CD4-positive, alpha-beta T cell (primary cell): ENCODE measurements at regions not wholly inside any gene's neighbourhood (a gene's known extent, or its start where the extent isn't known, plus 50 kb on each side); places are given as distances from the start of the nearest gene placed in this dataset.

Experiments used
- ATAC-seq: fragments of 200-7000 bp; cut with Tn5 transposase; one replicate; pipeline ENCODE4 v1.10.0; 2022; ENCODE audit warnings: mild to moderate bottlenecking; ENCODE audit not compliant: poor library complexity
- CTCF ChIA-PET: fragments of 350-600 bp; sonication (Branson Sonifier 250); formaldehyde crosslinking; loops from one replicate; lab custom pipeline; 2021; ENCODE audit warnings: antibody characterized with exemption, inconsistent platforms; lab: Charles Lee
- POLR2A ChIA-PET: fragments of 350-600 bp; sonication (Branson Sonifier 250); formaldehyde crosslinking; loops from one replicate; lab custom pipeline; 2021; ENCODE audit warnings: antibody characterized with exemption, inconsistent platforms; lab: Charles Lee
- DNase-seq, 14 experiments: peaks; one replicate each; pipeline ENCODE4 v3.0.0-alpha.2; 2013 to 2020; ENCODE audit warnings: mixed read lengths in 2 of 14
- H3K27ac ChIP-seq, 2 donors: one replicate each; pipeline versions ENCODE4 v1.5.1 to v1.7.0; 2013; ENCODE audit warnings: low read length in 2 of 2, low read depth in 1 of 2, mild to moderate bottlenecking in 1 of 2
- H3K27me3 ChIP-seq, 2 experiments: 1 replicate in 1 of 2; 2 replicates in 1 of 2; pipeline versions ENCODE4 v1.6.1 to v1.7.0; 2013; ENCODE audit warnings: low read length in 2 of 2, control low read depth in 1 of 2, mild to moderate bottlenecking in 1 of 2, moderate library complexity in 1 of 2; ENCODE audit not compliant: insufficient read depth in 2 of 2, control insufficient read depth in 1 of 2
- H3K36me3 ChIP-seq: one replicate; pipeline ENCODE4 v1.6.1; 2013; ENCODE audit warnings: low read length, control low read depth; ENCODE audit not compliant: insufficient read depth
- H3K4me1 ChIP-seq: one replicate; pipeline ENCODE4 v1.6.1; 2013; ENCODE audit warnings: low read length, control low read depth; ENCODE audit not compliant: insufficient read depth
- H3K4me3 ChIP-seq: one replicate; pipeline ENCODE4 v1.5.1; 2013; ENCODE audit warnings: mild to moderate bottlenecking, low read length, moderate library complexity
- H3K9me3 ChIP-seq, 2 experiments: 1 replicate in 1 of 2; 2 replicates in 1 of 2; pipeline versions ENCODE4 v1.6.1 to v1.7.0; 2013; ENCODE audit warnings: low read length in 2 of 2, mild to moderate bottlenecking in 2 of 2, control low read depth in 1 of 2, moderate library complexity in 1 of 2; ENCODE audit not compliant: control insufficient read depth in 1 of 2, insufficient read depth in 1 of 2
- H3K27ac Mint-ChIP-seq: one replicate; pipeline ENCODE4 v1.8.0; 2020; ENCODE audit warnings: mixed read lengths
- H3K27me3 Mint-ChIP-seq: one replicate; pipeline ENCODE4 v1.8.0; 2021; ENCODE audit warnings: mixed read lengths
- H3K36me3 Mint-ChIP-seq: one replicate; pipeline ENCODE4 v1.8.0; 2021; ENCODE audit warnings: low read depth, mixed read lengths
- H3K4me1 Mint-ChIP-seq: one replicate; pipeline ENCODE4 v1.8.0; 2021; ENCODE audit warnings: low read depth, mixed read lengths
- H3K4me3 Mint-ChIP-seq: one replicate; pipeline ENCODE4 v1.8.0; 2020; ENCODE audit warnings: mild to moderate bottlenecking, mixed read lengths
- H3K9me3 Mint-ChIP-seq: one replicate; pipeline ENCODE4 v1.8.0; 2020; ENCODE audit warnings: mixed read lengths
- CTCF ChIP-seq: fragments of 200-600 bp; IDR thresholded peaks from one replicate; pipeline ENCODE4 v1.8.0; 2022; ENCODE audit warnings: antibody characterized with exemption, mild to moderate bottlenecking
- intact Hi-C, 2 experiments: fragments of 100-400 bp; cut with DNase I in 1 of 2; cut with micrococcal nuclease in 1 of 2; formaldehyde crosslinking; loops; one replicate each; pipeline versions ENCODE4 v1.15.1 to v1.9.0; 2023 to 2025; cut with DNase I, micrococcal nuclease

DNA sequence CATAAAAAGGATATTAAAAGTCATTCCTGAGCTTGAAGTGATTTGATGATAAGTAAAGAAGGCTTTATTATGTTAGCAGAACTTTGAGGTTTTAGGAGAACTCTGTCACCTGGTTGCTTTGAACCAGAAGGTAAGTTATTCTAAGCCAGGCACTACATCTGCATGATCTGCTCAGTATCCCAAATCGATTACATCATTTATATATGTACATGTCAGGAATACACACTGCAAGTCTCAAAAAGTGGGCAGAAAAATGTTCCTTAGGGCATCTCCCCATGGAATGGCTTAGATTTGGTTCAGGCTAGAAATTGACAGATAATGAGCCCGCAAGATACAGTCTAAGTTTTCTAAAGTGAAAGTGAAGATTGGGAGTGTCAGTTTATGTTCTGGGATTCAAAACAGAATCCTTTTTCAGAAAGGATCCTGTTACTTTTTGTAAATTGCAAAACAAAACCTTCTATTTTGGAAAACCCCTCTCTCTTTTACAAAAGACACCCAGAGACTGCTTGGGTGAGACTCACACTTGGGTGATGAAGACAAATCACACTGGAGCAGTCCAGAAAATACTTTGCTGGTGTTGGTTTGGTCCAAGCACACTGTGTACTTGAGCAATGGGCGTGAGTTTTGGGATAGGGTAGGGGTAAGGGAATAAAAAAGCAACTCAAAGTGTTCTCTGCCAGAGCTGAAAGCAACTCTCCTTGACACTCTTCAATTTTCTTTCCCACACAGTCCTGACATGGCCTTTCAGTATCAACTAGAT lies 114.5 kb downstream of the FOXD1 start:
- H3K9me3 ChIP-seq: peaks cover 0 to under 1% of the 10 kb centered on the region in 2 experiments
- POLR2A ChIA-PET: no interaction called here
- intact Hi-C loops: no loop called here
- Mint-ChIP-seq H3K4me3 (no peak overlapping the region), H3K36me3 (no peaks in the 10 kb centered on the region), H3K4me1 (no peaks in the 10 kb centered on the region), H3K27ac (no peak overlapping the region), H3K9me3 (peaks cover 8% of the 10 kb centered on the region), H3K27me3 (peaks cover 91% of the 10 kb centered on the region)
- CTCF ChIA-PET: no interaction called here
- ATAC-seq (no peak), DNase-seq (no peak)
- no peak overlapping the region for H3K27ac ChIP-seq
- no peaks in the 10 kb centered on the region for H3K36me3 ChIP-seq
- H3K4me1 ChIP-seq: no peaks in the 10 kb centered on the region
- TF ChIP-seq CTCF: no peak
- H3K27me3 ChIP-seq: peaks cover 19 to 43% of the 10 kb centered on the region in 2 experiments
- H3K4me3 ChIP-seq: no peak overlapping the region

GRCh38 chr5:73330613-73331012 lies 118.0 kb downstream of the FOXD1 start:
- H3K4me3 ChIP-seq: no peak overlapping the region
- peaks cover 7 to 17% of the 10 kb centered on the region in 2 experiments for H3K27me3 ChIP-seq
- H3K27ac ChIP-seq: no peak overlapping the region
- H3K27me3 Mint-ChIP-seq: peaks cover 79% of the 10 kb centered on the region
- intact Hi-C loops: no loop called here
- H3K4me3 Mint-ChIP-seq: no peak overlapping the region
- ChIA-PET CTCF (interaction anchor here (0.7 kb wide), 1 partner anchor 24 kb away, joined by 5 read pairs; no protein-coding TSS in a partner anchor), POLR2A (no interaction called here)
- H3K9me3 ChIP-seq: no peaks in the 10 kb centered on the region
- peaks cover 8% of the 10 kb centered on the region for H3K9me3 Mint-ChIP-seq
- no peak for DNase-seq
- no peak for TF ChIP-seq CTCF
- H3K36me3 Mint-ChIP-seq: no peaks in the 10 kb centered on the region
- no peak overlapping the region for H3K27ac Mint-ChIP-seq
- H3K4me1 Mint-ChIP-seq: no peaks in the 10 kb centered on the region
- no peaks in the 10 kb centered on the region for H3K36me3 ChIP-seq
- ATAC-seq: no peak
- H3K4me1 ChIP-seq: no peaks in the 10 kb centered on the region

DNA sequence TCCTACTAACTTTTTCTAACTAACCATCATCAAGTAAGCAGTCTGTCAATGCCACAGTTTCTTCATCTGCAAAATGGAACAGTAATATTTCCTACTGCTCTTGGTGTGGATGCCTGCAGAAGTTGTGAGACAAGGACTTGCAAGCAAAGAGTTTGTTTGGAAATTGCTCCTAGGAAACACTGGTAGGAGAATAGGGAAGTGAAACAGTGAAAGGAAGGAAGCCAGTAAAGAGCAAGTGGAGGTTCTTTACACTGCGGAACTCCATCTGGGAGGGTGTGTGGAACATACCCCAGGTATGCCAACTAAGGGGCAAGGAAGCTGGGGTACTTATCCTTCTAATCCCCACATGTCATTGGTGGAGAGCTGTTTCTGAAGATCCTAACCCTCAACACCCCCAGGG lies 119.9 kb downstream of the FOXD1 start:
- no peaks in the 10 kb centered on the region for H3K4me1 Mint-ChIP-seq
- Histone ChIP-seq H3K36me3 (no peaks in the 10 kb centered on the region), H3K4me3 (no peak overlapping the region), H3K9me3 (no peaks in the 10 kb centered on the region), H3K27ac (no peak overlapping the region), H3K4me1 (no peaks in the 10 kb centered on the region), H3K27me3 (peaks cover 6 to 10% of the 10 kb centered on the region in 2 experiments)
- intact Hi-C loops: no loop called here
- TF ChIP-seq CTCF: no peak
- ChIA-PET CTCF (no interaction called here), POLR2A (no interaction called here)
- H3K27me3 Mint-ChIP-seq: peaks cover 75% of the 10 kb centered on the region
- DNase-seq (no peak), ATAC-seq (no peak)
- H3K36me3 Mint-ChIP-seq: no peaks in the 10 kb centered on the region
- H3K4me3 Mint-ChIP-seq: no peak overlapping the region
- no peak overlapping the region for H3K27ac Mint-ChIP-seq
- H3K9me3 Mint-ChIP-seq: peaks cover 8% of the 10 kb centered on the region
